Esophagus muscularis mucosa (tissue), 3 donors: ENCODE measurements at regions not wholly inside any gene's neighbourhood (a gene's known extent, or its start where the extent isn't known, plus 50 kb on each side); places are given as distances from the start of the nearest gene placed in this dataset.

Experiments used
- CTCF ChIP-seq, 3 experiments: fragments of 200-600 bp in 2 of 3; fragments of 450-650 bp in 1 of 3; sonication (generic) in 2 of 3; IDR thresholded peaks; one replicate each; pipeline ENCODE4 v1.5.1; 2017 to 2019; ENCODE audit warnings: antibody characterized with exemption in 3 of 3, mild to moderate bottlenecking in 2 of 3, moderate library complexity in 1 of 3
- POLR2A ChIP-seq: fragments of 450-650 bp; IDR thresholded peaks from one replicate; pipeline ENCODE4 v1.6.1; 2017; ENCODE audit warnings: antibody characterized with exemption, moderate library complexity, mild to moderate bottlenecking, low read depth
- POLR2AphosphoS5 ChIP-seq, 2 donors: sonication (generic); formaldehyde crosslinking; IDR thresholded peaks; one replicate each; pipeline ENCODE4 v1.6.1; 2017; ENCODE audit warnings: antibody characterized with exemption in 2 of 2

- no peak for TF ChIP-seq CTCF (IDR thresholded peaks at IDR 0.05)
- no peak for TF ChIP-seq POLR2A
- TF ChIP-seq POLR2AphosphoS5 (IDR thresholded peaks at IDR 0.05) = no peak
These were observed 790.9 kb downstream of the TFAP2A start for GRCh38 chr6:9623985-9624384.
